Tibial nerve (tissue), 4 donors: ENCODE measurements at regions not wholly inside any gene's neighbourhood (a gene's known extent, or its start where the extent isn't known, plus 50 kb on each side); places are given as distances from the start of the nearest gene placed in this dataset.

Source experiments
- CTCF ChIP-seq, 5 experiments: fragments of 200-600 bp in 3 of 5; fragments of 450-650 bp in 2 of 5; sonication (generic) in 3 of 5; IDR thresholded peaks; one replicate each; pipeline ENCODE4 v1.5.1; 2016 to 2019; ENCODE audit warnings: antibody characterized with exemption in 5 of 5, mild to moderate bottlenecking in 3 of 5, moderate library complexity in 2 of 5
- EP300 ChIP-seq, 2 donors: sonication (generic); formaldehyde crosslinking; IDR thresholded peaks; one replicate each; pipeline ENCODE4 v1.6.1; 2017; ENCODE audit warnings: antibody characterized with exemption in 2 of 2, mild to moderate bottlenecking in 1 of 2
- POLR2A ChIP-seq, 2 donors: fragments of 450-650 bp; IDR thresholded peaks; one replicate each; pipeline ENCODE4 v1.6.1; 2017; ENCODE audit warnings: antibody characterized with exemption in 2 of 2, mild to moderate bottlenecking in 2 of 2, moderate library complexity in 2 of 2

GRCh38 chr1:78298349-78298748 is 192.4 kb upstream of the PTGFR start:
- TF ChIP-seq POLR2A (IDR thresholded peaks at IDR 0.05) (no peak), CTCF (IDR thresholded peaks at IDR 0.05) (no peak), EP300 (IDR thresholded peaks at IDR 0.05) (no peak)
